Thyroid gland (tissue), 4 donors: ENCODE measurements at regions not wholly inside any gene's neighbourhood (a gene's known extent, or its start where the extent isn't known, plus 50 kb on each side); places are given as distances from the start of the nearest gene placed in this dataset.

ENCODE experiments used
- CTCF ChIP-seq, 6 experiments: fragments of 200-600 bp in 3 of 6; fragments of 450-650 bp in 3 of 6; sonication (generic) in 3 of 6; IDR thresholded peaks; one replicate each; pipeline ENCODE4 v1.5.1; 2016 to 2019; ENCODE audit warnings: antibody characterized with exemption in 6 of 6, mild to moderate bottlenecking in 2 of 6, inconsistent platforms in 1 of 6, moderate library complexity in 1 of 6
- POLR2A ChIP-seq, 2 donors: fragments of 450-650 bp; IDR thresholded peaks; one replicate each; pipeline ENCODE4 v1.6.1; 2017; ENCODE audit warnings: antibody characterized with exemption in 2 of 2, mild to moderate bottlenecking in 2 of 2, moderate library complexity in 1 of 2

- TF ChIP-seq CTCF (IDR thresholded peaks at IDR 0.05) (no peak), POLR2A (IDR thresholded peaks at IDR 0.05) (no peak)
Measured at GRCh38 chr18:66438711-66439536, 165.0 kb downstream of the CDH19 start.
